Bronchial epithelial cell (primary cell): ENCODE measurements at regions not wholly inside any gene's neighbourhood (a gene's known extent, or its start where the extent isn't known, plus 50 kb on each side); places are given as distances from the start of the nearest gene placed in this dataset.

Experiments
- DNase-seq: peaks from one replicate; pipeline ENCODE4 v3.0.0-alpha.2; 2010; ENCODE audit warnings: low read depth
- FAIRE-seq: peaks from 2 replicates; lab custom pipeline; 2011; peaks lifted over from hg19 to GRCh38; lab: Jason Lieb, UNC
- H3K27me3 ChIP-seq: 2 replicates; pipeline ENCODE4 v1.5.1; 2011; ENCODE audit warnings: low read length; ENCODE audit not compliant: control insufficient read depth, insufficient read depth
- H3K36me3 ChIP-seq: 2 replicates; pipeline ENCODE4 v1.5.1; 2011; ENCODE audit warnings: low read length; ENCODE audit not compliant: control insufficient read depth, insufficient read depth
- H3K4me3 ChIP-seq: 2 replicates; pipeline ENCODE4 v1.5.1; 2011; ENCODE audit warnings: mild to moderate bottlenecking, low read depth, low read length, control low read depth
- CTCF ChIP-seq: IDR thresholded peaks from 2 replicates; pipeline ENCODE4 v1.5.1; 2011; ENCODE audit warnings: mild to moderate bottlenecking, moderate library complexity, low read length, control low read depth, inconsistent platforms; ENCODE audit not compliant: insufficient read depth, severe bottlenecking

GRCh38 chr2:128457716-128458115 is 139.0 kb upstream of the HS6ST1 start:
- no peak for TF ChIP-seq CTCF
- FAIRE-seq (no peak), DNase-seq (no peak)
- Histone ChIP-seq H3K36me3 (no peaks in the 10 kb centered on the region), H3K4me3 (no peak overlapping the region), H3K27me3 (no peaks in the 10 kb centered on the region)

DNA sequence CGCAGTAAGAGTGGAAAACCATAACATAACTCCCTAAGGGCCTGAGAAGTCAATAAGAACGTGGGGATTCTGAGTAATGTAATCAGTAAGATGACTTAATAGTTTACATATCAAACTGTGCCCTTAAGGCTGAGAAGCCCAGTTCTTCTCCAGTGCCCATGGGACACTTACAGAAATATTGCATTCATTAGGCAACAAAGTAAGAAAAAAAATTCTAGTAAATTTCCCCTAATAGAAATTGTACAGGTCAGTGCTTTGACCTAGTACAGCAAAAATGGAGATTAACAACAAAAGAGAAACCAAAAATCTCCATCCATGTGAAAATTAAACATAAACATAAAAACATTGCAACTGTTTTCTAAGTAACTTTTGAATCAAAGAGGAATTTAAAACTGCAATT is 139.8 kb upstream of the HS6ST1 start:
- no peaks in the 10 kb centered on the region for H3K27me3 ChIP-seq
- H3K4me3 ChIP-seq, result no peak overlapping the region
- no peak for FAIRE-seq
- DNase-seq, result peak; percentile 3
- no peaks in the 10 kb centered on the region for H3K36me3 ChIP-seq
- no peak for TF ChIP-seq CTCF

DNA sequence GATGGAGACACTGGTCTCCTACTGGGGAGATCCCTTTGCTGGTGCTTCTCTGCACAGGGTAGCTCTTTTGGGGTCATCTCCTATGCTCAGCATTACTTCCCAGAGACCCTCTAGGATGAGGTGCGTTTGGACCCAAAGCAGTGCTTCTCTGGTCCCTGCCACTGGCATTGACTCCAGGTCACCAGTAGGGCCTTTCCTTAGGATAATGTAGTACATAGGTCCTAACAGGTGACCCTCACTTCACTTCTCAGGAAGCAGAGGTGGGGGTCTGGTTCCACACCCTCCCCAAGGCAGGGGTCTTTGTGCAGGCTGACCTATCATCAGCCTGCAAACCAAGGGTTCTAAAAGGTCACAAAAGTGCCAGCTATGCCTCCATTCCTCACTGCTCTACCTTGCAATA is 145.8 kb upstream of the HS6ST1 start:
- DNase-seq (no peak), FAIRE-seq (no peak)
- TF ChIP-seq CTCF, result no peak
- Histone ChIP-seq H3K27me3 (no peaks in the 10 kb centered on the region), H3K36me3 (no peaks in the 10 kb centered on the region), H3K4me3 (no peak overlapping the region)

GRCh38 chr2:128465246-128466170 is 146.8 kb upstream of the HS6ST1 start:
- no peak for DNase-seq
- H3K4me3 ChIP-seq, result no peak overlapping the region
- H3K27me3 ChIP-seq, result no peaks in the 10 kb centered on the region
- no peak for FAIRE-seq
- H3K36me3 ChIP-seq, result no peaks in the 10 kb centered on the region
- TF ChIP-seq CTCF, result no peak

DNA sequence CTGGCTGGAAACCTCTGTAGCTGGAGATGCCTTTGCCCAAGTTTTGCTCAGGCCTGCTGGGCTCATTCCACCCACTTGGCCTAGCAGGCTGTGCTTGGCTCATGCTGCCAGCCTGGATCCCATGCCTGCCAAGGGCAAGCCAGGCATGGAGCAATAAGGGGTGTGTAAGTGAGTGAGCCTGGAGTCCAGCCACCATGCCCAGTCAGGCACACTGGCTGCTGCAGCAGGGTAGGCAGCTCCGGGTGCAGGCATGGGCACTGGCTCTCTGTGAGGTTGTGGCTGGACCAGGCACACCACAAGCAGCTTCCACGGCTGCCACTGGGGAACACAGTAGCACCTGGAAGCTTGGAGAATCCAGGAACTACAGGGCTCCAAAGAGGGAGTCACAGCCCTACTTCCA is 147.7 kb upstream of the HS6ST1 start:
- DNase-seq (no peak), FAIRE-seq (peak; percentile 43)
- Histone ChIP-seq H3K27me3 (no peaks in the 10 kb centered on the region), H3K36me3 (no peaks in the 10 kb centered on the region), H3K4me3 (no peak overlapping the region)
- TF ChIP-seq CTCF, result no peak
